ENCODE measurements at regions not wholly inside any gene's neighbourhood (a gene's known extent, or its start where the extent isn't known, plus 50 kb on each side); places are given as distances from the start of the nearest gene placed in this dataset.

- no peak for TF ChIP-seq GABPA (IDR thresholded peaks at IDR 0.05; ENCODE audit: borderline replicate concordance, insufficient read depth, low read length)
- TF ChIP-seq POU5F1 (IDR thresholded peaks at IDR 0.05; ENCODE audit: low read depth, low read length): no peak
- no peak for TF ChIP-seq USF2 (IDR thresholded peaks at IDR 0.05; ENCODE audit: low read length)
Measured at GRCh38 chr2:236646441-236646840, 76.8 kb downstream of the ACKR3 start (continued).

Data from H1 (cell line).